ENCODE measurements at regions not wholly inside any gene's neighbourhood (a gene's known extent, or its start where the extent isn't known, plus 50 kb on each side); places are given as distances from the start of the nearest gene placed in this dataset.

- H3K27me3 ChIP-seq (ENCODE audit: low read depth) = no peaks in the 10 kb centered on the region
- no peak overlapping the region for H3K27ac ChIP-seq
- no peaks in the 10 kb centered on the region for H3K9me3 ChIP-seq
- DNase-seq = no peak
- no peak for TF ChIP-seq CTCF (IDR thresholded peaks at IDR 0.05)
- H3K4me3 ChIP-seq = no peak overlapping the region
- no peaks in the 10 kb centered on the region for H3K4me1 ChIP-seq
- ATAC-seq = no peak
- intact Hi-C loops (cut with DNase I) = no loop called here
- H3K36me3 ChIP-seq = no peaks in the 10 kb centered on the region
Observed at GRCh38 chr2:126358122-126358521, 297.8 kb upstream of the GYPC start.

- TF ChIP-seq CTCF (IDR thresholded peaks at IDR 0.05) = no peak
- H3K27ac ChIP-seq = no peak overlapping the region
- H3K4me1 ChIP-seq = no peaks in the 10 kb centered on the region
- H3K4me3 ChIP-seq = no peak overlapping the region
- ATAC-seq = no peak
- H3K27me3 ChIP-seq (ENCODE audit: low read depth) = no peaks in the 10 kb centered on the region
- intact Hi-C loops (cut with DNase I) = no loop called here
- H3K36me3 ChIP-seq = no peaks in the 10 kb centered on the region
- no peak for DNase-seq
- H3K9me3 ChIP-seq = no peaks in the 10 kb centered on the region
Observed at GRCh38 chr2:126359494-126359893, 296.5 kb upstream of the GYPC start.

- Histone ChIP-seq H3K4me3 (no peak overlapping the region), H3K36me3 (no peaks in the 10 kb centered on the region), H3K27me3 (ENCODE audit: low read depth) (no peaks in the 10 kb centered on the region), H3K27ac (no peak overlapping the region), H3K4me1 (no peaks in the 10 kb centered on the region), H3K9me3 (no peaks in the 10 kb centered on the region)
- intact Hi-C loops (cut with DNase I) = no loop called here
- ATAC-seq (no peak), DNase-seq (no peak)
- TF ChIP-seq CTCF (IDR thresholded peaks at IDR 0.05) = no peak
Observed at GRCh38 chr2:126367361-126367760, 288.6 kb upstream of the GYPC start.

- DNase-seq = no peak
- no peak overlapping the region for H3K27ac ChIP-seq
- no peaks in the 10 kb centered on the region for H3K9me3 ChIP-seq
- no peak for TF ChIP-seq CTCF (IDR thresholded peaks at IDR 0.05)
- no peak overlapping the region for H3K4me3 ChIP-seq
- no peak for ATAC-seq
- H3K27me3 ChIP-seq (ENCODE audit: low read depth) = no peaks in the 10 kb centered on the region
- H3K4me1 ChIP-seq = no peaks in the 10 kb centered on the region
- no peaks in the 10 kb centered on the region for H3K36me3 ChIP-seq
- intact Hi-C loops (cut with DNase I) = no loop called here
Observed at GRCh38 chr2:126368758-126369157, 287.2 kb upstream of the GYPC start.

GRCh38 chr2:126370201-126370600 is 285.8 kb upstream of the GYPC start:
- DNase-seq = no peak

More at GRCh38 chr2:126370201-126370600, 285.8 kb upstream of the GYPC start:
- Histone ChIP-seq H3K36me3 (no peaks in the 10 kb centered on the region), H3K4me3 (no peak overlapping the region), H3K9me3 (no peaks in the 10 kb centered on the region), H3K27me3 (ENCODE audit: low read depth) (no peaks in the 10 kb centered on the region), H3K4me1 (no peaks in the 10 kb centered on the region), H3K27ac (no peak overlapping the region)
- ATAC-seq = no peak
- intact Hi-C loops (cut with DNase I) = no loop called here
- no peak for TF ChIP-seq CTCF (IDR thresholded peaks at IDR 0.05)
